Globus pallidus (tissue), 1 donor: ENCODE measurements at regions not wholly inside any gene's neighbourhood (a gene's known extent, or its start where the extent isn't known, plus 50 kb on each side); places are given as distances from the start of the nearest gene placed in this dataset.
"Not testable (repeated sequence)": the region's sequence is repeated elsewhere in the genome, so short reads cannot be mapped to it uniquely, and the experiment has no call there.

Source experiments
- DNase-seq: peaks from one replicate; pipeline ENCODE4 v3.0.0-alpha.2; 2015; ENCODE audit warnings: low spot score

- no peak for DNase-seq
Measured at GRCh38 chr16:86716649-86717048, 138.3 kb downstream of the FOXL1 start.

DNA sequence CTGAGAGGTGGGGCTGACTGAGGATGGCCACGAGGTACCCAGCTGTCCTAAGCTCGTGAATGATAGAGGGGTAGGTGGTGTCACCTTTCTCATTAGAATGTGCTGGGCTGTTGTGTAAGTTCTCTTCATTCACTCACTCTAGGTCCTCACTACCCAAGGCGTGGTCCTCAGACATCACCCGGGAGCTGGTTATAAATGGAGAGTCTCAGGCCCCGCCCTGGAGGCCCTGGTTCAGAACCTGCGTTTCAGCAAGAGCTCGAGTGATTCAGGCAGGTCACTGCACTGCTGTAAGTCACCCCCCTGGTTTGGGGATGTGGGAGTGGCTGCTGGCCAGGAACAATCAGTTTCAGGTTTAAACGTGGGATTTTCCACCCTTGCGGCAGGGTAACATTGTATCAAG is 139.8 kb downstream of the FOXL1 start:
- no peak for DNase-seq

GRCh38 chr16:86722970-86723369 is 144.6 kb downstream of the FOXL1 start:
- no peak for DNase-seq

DNA sequence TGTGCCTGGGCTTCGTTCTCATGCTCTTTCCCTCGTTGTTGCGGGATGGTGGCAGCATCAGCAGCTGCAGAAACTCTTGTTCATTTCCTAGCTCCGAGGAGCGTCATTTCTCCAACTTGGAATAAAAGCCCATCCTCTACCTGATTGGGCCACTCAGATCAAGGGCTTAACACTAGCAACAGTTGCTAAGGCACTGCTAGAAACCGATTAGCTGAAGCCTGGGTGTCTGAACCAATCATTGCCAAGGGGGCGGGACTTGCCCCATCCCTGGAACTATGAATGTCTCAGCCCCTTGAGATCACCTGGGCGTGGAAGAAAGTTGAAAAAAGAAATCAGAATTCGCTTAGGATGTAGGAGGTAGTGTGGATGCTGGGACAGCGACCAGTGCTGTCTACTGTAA is 145.3 kb downstream of the FOXL1 start:
- DNase-seq, result no peak

GRCh38 chr16:86725401-86725800 is 147.1 kb downstream of the FOXL1 start:
- DNase-seq, result no peak

GRCh38 chr16:86726340-86726739 is 148.0 kb downstream of the FOXL1 start:
- no peak for DNase-seq

DNA sequence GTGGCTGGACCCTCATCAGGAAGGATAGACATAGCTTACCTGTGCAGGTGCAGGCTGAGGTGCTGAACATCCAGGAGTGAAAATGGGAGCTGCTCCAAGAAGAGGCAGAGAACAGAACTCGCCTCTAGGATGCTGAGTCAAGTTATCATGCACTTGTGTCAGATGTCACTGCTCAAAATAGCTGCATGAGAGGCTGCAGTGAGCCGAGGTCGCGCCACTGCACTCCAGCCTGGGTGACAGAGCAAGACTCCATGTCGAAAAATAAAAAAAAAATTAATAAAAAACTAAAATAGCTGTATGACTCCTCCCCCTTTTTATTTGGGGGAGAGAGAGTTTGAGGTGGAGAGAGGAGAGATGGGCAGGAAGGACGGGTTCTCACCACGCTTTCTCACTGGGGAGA is 148.8 kb downstream of the FOXL1 start:
- no peak for DNase-seq

DNA sequence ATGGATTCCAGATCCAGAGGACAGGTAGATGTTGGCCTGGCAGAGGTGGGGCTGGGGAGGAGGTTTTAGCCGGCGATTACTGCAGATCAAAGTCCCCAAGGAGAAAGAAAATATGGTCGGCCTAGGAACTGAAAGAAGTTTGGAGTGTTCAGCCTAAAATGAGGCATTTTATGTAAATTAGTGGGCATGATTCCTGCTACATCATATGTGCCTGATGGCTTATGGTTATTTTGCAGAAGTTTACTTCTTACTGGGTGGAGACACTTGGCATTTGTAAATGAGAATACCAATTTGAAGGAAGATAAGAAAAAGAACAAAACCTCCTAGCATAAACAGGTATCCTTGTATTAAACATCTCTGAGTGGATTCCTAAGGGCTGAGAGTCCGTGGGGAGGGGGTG is 149.3 kb downstream of the FOXL1 start:
- DNase-seq, result no peak

- no peak for DNase-seq
Measured at GRCh38 chr16:86729686-86730085, 151.3 kb downstream of the FOXL1 start.

DNA sequence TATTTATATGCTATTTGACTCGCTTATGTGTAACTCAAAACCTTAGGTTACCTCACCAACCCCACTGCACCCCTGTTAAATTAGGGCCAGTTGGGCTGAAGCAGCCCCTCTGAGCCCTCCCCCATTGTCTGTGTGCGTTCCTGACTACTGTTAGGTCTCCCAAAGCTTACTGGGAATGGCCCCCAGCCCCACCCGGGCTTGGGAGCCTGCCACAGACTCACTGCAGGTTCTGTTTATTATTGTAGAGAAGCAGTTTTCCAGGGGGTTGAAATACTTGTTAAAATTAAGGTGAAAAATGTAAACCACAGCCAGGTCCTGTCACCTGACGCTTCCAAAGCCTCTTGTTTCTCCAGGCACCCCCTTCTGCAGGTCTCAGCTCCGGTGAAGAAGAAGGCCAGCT is 151.7 kb downstream of the FOXL1 start:
- DNase-seq, result no peak

GRCh38 chr16:86730597-86730996 is 152.2 kb downstream of the FOXL1 start:
- DNase-seq, result no peak

GRCh38 chr16:86732621-86733295 is 154.4 kb downstream of the FOXL1 start:
- DNase-seq, result no peak

GRCh38 chr16:86733546-86734254 is 155.4 kb downstream of the FOXL1 start:
- DNase-seq, result no peak

DNA sequence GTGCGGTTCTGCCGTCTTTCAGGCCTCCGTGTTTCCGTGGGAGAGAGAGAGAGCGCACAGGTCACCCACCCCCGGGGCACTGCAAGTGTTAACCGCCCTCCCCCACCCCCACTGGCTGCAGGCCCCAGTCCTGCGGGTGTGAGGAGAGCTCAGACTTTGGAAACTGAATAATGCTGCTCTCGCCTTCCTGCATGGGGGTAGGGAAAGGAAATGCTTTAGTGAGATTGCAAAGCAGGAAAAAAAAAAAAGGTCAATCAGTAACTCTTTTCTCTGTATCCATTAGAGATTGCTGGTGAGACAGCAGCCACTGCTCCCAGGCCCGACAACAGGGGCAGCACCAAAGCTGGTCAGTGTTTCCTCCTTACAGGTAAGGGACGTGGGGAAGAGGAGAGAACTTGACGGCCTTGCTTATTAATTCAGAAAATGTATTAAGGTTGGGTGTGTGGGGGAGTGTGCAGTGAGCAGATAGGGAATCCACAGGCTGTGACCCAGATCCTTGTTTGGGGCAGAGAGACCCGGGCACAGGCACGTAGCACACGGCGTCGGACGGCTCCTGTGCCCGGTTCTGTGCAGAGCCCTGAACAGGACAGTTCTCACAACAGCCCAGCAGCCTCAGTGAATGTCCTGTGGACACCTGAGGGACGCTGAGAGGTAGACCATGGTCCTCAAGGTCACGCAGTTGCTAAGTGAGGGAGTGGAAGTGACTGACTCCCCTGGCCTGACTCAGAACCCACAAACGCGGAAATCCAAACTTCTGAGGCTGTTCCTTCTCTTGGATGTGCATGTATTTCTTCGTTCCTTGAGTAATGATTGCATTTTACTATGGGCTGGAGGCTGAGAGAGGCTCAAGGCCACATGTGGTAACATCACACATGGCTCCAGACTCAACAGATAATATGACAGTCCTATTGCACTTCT is 156.5 kb downstream of the FOXL1 start:
- DNase-seq, result no peak

DNA sequence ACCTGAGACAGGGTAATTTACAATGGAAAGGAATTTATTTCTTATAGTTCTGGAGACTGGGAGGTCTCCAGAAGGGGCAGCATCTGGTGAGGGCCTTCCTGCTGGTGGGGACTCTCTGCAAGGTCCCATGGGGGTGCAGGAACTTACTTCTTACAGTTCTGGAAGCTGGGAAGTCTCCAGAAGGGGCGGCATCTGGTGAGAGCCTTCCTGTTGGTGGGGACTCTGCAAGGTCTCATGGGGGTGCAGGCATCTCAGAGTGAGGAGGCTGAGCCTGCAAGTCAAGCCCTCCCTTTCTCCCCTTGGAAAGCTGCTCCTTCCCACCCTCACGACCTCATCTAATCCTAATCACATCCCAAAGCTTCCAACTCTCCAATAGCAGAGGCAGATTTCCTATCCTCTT is 157.4 kb downstream of the FOXL1 start:
- DNase-seq, result no peak

- DNase-seq, result no peak
Measured at GRCh38 chr16:86736502-86736901, 158.2 kb downstream of the FOXL1 start.

GRCh38 chr16:86737083-86737482 is 158.7 kb downstream of the FOXL1 start:
- no peak for DNase-seq

DNA sequence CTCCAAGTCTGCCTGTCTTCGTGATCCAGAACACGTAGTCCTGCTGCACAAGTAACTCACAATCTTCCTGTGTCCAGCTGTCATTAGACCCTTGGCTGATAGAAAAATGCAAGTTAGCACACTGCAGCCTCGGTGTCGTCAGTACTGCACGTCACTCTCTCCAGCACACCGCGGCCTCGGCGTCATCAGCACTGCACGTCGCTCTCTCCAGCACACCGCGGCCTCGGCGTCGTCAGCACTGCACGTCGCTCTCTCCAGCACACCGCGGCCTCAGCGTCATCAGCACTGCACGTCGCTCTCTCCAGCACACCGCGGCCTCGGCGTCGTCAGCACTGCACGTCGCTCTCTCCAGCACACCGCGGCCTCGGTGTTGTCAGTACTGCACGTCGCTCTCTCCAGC is 160.0 kb downstream of the FOXL1 start:
- not testable (repeated sequence) for DNase-seq

GRCh38 chr16:86739178-86739577 is 160.8 kb downstream of the FOXL1 start:
- no peak for DNase-seq

DNA sequence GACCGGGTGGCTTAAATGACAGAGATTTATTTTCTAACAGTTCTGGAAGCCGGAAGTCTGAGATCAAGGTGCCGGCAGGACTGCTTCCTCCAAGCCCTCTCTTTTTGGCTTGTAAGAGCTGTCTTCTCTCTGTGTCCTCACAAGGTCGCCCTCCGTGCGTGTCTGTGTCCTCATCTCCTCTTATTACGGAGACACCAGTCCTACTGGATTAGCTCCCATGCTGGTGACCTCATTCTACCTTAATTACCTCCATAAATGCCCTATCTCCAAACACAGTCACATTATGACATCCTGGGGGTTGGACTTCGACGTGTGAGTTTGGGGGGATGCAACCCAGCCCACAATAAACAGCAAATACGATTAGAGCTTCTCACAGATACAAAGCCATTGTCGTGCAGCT is 161.5 kb downstream of the FOXL1 start:
- no peak for DNase-seq

GRCh38 chr16:86740298-86740697 is 161.9 kb downstream of the FOXL1 start:
- no peak for DNase-seq

DNA sequence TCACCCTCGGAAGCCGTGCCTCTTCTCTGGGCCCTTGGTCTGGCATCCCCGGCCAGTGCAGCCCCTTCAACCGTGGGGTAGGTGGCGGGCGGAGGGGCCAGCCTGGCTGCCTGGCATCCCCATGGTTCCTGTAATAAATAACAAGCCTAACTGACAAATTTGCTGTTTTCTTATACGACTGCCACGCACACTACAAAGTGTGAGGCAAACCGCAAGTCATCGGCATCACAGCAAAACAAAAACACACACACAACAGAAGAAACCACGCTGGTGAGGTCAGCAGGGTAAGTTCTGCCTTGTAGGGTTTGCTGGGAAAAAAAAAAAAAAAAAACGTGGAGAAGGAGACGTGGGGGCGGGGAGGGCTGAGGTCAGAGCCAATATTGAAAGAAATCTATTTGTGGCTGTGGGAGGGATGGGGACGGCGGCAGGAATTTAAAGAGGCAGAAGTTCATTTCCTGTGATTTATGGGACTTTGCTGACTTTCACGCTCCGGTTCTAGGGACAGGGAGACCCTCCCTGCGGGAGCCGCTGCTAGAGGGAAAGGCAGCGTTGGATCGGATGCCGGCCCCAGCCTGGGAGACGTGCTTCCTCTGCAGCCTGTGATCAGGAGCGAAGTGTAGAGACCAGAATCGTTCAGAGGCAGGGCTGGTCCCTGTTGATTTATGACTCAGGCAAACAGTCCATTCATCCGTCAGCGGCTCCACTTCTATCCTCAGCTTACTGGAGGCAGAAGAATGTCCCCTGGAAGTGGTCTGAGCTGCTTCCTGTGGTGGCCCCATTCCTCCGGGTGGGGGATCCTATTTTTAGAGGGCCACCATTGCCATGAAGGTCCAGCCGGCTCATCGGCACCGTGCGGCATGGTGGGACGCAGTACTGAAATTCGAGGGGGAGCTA is 162.8 kb downstream of the FOXL1 start:
- no peak for DNase-seq
